ENCODE measurements at regions not wholly inside any gene's neighbourhood (a gene's known extent, or its start where the extent isn't known, plus 50 kb on each side); places are given as distances from the start of the nearest gene placed in this dataset.

DNA sequence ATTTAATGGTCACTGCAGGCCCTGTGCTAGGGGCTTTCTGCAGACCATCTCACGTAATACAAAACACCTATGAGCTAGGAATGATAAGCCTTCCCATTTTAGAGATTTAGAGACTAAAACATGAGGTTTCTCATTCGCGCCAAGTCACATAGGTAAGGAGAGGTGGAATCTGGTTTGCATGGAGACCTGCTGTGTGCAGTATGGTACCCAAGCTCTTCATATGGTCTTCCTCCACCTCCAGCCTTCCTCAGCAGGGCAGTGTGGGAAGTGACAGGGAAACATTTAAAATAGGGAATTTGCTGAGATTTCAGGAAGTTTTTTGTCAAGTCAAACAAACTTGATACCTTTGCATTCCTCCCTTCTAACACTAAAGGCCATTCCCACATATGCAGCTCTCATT lies 337.6 kb downstream of the IL20RB start:
- TF ChIP-seq, protein P1, sequence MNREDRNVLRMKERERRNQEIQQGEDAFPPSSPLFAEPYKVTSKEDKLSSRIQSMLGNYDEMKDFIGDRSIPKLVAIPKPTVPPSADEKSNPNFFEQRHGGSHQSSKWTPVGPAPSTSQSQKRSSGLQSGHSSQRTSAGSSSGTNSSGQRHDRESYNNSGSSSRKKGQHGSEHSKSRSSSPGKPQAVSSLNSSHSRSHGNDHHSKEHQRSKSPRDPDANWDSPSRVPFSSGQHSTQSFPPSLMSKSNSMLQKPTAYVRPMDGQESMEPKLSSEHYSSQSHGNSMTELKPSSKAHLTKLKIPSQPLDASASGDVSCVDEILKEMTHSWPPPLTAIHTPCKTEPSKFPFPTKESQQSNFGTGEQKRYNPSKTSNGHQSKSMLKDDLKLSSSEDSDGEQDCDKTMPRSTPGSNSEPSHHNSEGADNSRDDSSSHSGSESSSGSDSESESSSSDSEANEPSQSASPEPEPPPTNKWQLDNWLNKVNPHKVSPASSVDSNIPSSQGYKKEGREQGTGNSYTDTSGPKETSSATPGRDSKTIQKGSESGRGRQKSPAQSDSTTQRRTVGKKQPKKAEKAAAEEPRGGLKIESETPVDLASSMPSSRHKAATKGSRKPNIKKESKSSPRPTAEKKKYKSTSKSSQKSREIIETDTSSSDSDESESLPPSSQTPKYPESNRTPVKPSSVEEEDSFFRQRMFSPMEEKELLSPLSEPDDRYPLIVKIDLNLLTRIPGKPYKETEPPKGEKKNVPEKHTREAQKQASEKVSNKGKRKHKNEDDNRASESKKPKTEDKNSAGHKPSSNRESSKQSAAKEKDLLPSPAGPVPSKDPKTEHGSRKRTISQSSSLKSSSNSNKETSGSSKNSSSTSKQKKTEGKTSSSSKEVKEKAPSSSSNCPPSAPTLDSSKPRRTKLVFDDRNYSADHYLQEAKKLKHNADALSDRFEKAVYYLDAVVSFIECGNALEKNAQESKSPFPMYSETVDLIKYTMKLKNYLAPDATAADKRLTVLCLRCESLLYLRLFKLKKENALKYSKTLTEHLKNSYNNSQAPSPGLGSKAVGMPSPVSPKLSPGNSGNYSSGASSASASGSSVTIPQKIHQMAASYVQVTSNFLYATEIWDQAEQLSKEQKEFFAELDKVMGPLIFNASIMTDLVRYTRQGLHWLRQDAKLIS (CRISPR knock-in tag; IDR thresholded peaks at IDR 0.05; ENCODE audit: borderline replicate concordance), result no peak
- TF ChIP-seq, protein P2, sequence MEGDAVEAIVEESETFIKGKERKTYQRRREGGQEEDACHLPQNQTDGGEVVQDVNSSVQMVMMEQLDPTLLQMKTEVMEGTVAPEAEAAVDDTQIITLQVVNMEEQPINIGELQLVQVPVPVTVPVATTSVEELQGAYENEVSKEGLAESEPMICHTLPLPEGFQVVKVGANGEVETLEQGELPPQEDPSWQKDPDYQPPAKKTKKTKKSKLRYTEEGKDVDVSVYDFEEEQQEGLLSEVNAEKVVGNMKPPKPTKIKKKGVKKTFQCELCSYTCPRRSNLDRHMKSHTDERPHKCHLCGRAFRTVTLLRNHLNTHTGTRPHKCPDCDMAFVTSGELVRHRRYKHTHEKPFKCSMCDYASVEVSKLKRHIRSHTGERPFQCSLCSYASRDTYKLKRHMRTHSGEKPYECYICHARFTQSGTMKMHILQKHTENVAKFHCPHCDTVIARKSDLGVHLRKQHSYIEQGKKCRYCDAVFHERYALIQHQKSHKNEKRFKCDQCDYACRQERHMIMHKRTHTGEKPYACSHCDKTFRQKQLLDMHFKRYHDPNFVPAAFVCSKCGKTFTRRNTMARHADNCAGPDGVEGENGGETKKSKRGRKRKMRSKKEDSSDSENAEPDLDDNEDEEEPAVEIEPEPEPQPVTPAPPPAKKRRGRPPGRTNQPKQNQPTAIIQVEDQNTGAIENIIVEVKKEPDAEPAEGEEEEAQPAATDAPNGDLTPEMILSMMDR (IDR thresholded peaks at IDR 0.05), result no peak
- TF ChIP-seq, protein P3, sequence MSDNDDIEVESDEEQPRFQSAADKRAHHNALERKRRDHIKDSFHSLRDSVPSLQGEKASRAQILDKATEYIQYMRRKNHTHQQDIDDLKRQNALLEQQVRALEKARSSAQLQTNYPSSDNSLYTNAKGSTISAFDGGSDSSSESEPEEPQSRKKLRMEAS (CRISPR knock-in tag; IDR thresholded peaks at IDR 0.05), result no peak
- TF ChIP-seq TCF7 (CRISPR knock-in tag; IDR thresholded peaks at IDR 0.05; ENCODE audit: low read depth), result no peak

Data from WTC11 (cell line).